B cell (primary cell): ENCODE measurements at regions not wholly inside any gene's neighbourhood (a gene's known extent, or its start where the extent isn't known, plus 50 kb on each side); places are given as distances from the start of the nearest gene placed in this dataset.

Source experiments
- CTCF ChIP-seq: fragments of 200-600 bp; IDR thresholded peaks from one replicate; pipeline ENCODE4 v1.8.0; 2022; ENCODE audit warnings: antibody characterized with exemption, mild to moderate bottlenecking
- EZH2 ChIP-seq: IDR thresholded peaks from 2 replicates; pipeline ENCODE4 v1.6.1; 2012; ENCODE audit warnings: borderline replicate concordance, low read depth, mild to moderate bottlenecking, moderate library complexity, low read length; ENCODE audit not compliant: insufficient read depth, poor library complexity, severe bottlenecking

- TF ChIP-seq EZH2 (no peak), CTCF (no peak)
Observed at GRCh38 chr6:121652223-121652622, 216.8 kb downstream of the GJA1 start.
